ENCODE measurements at regions not wholly inside any gene's neighbourhood (a gene's known extent, or its start where the extent isn't known, plus 50 kb on each side); places are given as distances from the start of the nearest gene placed in this dataset.

GRCh38 chr11:70606951-70607330 lies 208.6 kb downstream of the CTTN start:
- DNase-seq = no peak
- Histone ChIP-seq H3K36me3 (no peaks in the 10 kb centered on the region), H3K4me1 (peaks cover 9% of the 10 kb centered on the region), H3K9me3 (no peaks in the 10 kb centered on the region), H3K27me3 (no peaks in the 10 kb centered on the region), H3K4me3 (ENCODE audit: low read depth, low read length) (no peak overlapping the region)
- TF ChIP-seq CTCF (IDR thresholded peaks at IDR 0.05; ENCODE audit: low read depth, low read length) = no peak

- DNase-seq = no peak
- peaks cover 4% of the 10 kb centered on the region; the same call in 1 of the 2 replicates for H3K4me1 ChIP-seq
These were observed 209.2 kb downstream of the CTTN start for GRCh38 chr11:70607561-70607960.

GRCh38 chr11:70608568-70609470 lies 210.5 kb downstream of the CTTN start:
- DNase-seq = no peak
- Histone ChIP-seq H3K4me3 (ENCODE audit: low read depth, low read length) (no peak overlapping the region), H3K36me3 (no peaks in the 10 kb centered on the region), H3K4me1 (peaks cover 4% of the 10 kb centered on the region; the same call in 1 of the 2 replicates), H3K27me3 (no peaks in the 10 kb centered on the region), H3K9me3 (no peaks in the 10 kb centered on the region)
- no peak for TF ChIP-seq CTCF (IDR thresholded peaks at IDR 0.05; ENCODE audit: low read depth, low read length)

More at GRCh38 chr11:70607561-70607960, 209.2 kb downstream of the CTTN start:
- TF ChIP-seq CTCF (IDR thresholded peaks at IDR 0.05; ENCODE audit: low read depth, low read length) = no peak
- Histone ChIP-seq H3K9me3 (no peaks in the 10 kb centered on the region), H3K4me3 (ENCODE audit: low read depth, low read length) (no peak overlapping the region), H3K36me3 (no peaks in the 10 kb centered on the region), H3K27me3 (no peaks in the 10 kb centered on the region)

GRCh38 chr11:70610566-70611565 lies 212.5 kb downstream of the CTTN start:
- Histone ChIP-seq H3K4me3 (ENCODE audit: low read depth, low read length) (no peak overlapping the region; the same call in 1 of the 2 replicates), H3K9me3 (peaks cover 4% of the 10 kb centered on the region; the same call in 1 of the 2 replicates), H3K4me1 (peaks cover 4% of the 10 kb centered on the region; the same call in 1 of the 2 replicates), H3K27me3 (no peaks in the 10 kb centered on the region), H3K36me3 (no peaks in the 10 kb centered on the region)
- TF ChIP-seq CTCF (IDR thresholded peaks at IDR 0.05; ENCODE audit: low read depth, low read length) = peak; percentile 6; the same call in 1 of the 2 replicates
- DNase-seq = peak; percentile 77

- Histone ChIP-seq H3K4me3 (ENCODE audit: low read depth, low read length) (no peak overlapping the region), H3K4me1 (peaks cover 4% of the 10 kb centered on the region; the same call in 1 of the 2 replicates), H3K9me3 (peaks cover 4% of the 10 kb centered on the region; the same call in 1 of the 2 replicates), H3K36me3 (no peaks in the 10 kb centered on the region), H3K27me3 (no peaks in the 10 kb centered on the region)
- no peak for TF ChIP-seq CTCF (IDR thresholded peaks at IDR 0.05; ENCODE audit: low read depth, low read length)
- DNase-seq = no peak
These were observed 213.5 kb downstream of the CTTN start for GRCh38 chr11:70611821-70612220.

Data from BE2C (cell line).